ENCODE measurements at regions not wholly inside any gene's neighbourhood (a gene's known extent, or its start where the extent isn't known, plus 50 kb on each side); places are given as distances from the start of the nearest gene placed in this dataset.

- TF ChIP-seq CTCF (IDR thresholded peaks at IDR 0.05; ENCODE audit: control extremely low read depth in 1 of 3, insufficient read depth in 1 of 3, low read depth in 1 of 3, low read length in 3 of 3) (no peak), POLR2AphosphoS5 (IDR thresholded peaks at IDR 0.05; ENCODE audit: low read depth, low read length) (no peak), CBX8 (IDR thresholded peaks at IDR 0.05; ENCODE audit: borderline replicate concordance, low read depth, low read length) (no peak), SP1 (IDR thresholded peaks at IDR 0.05; ENCODE audit: low read depth, low read length) (no peak), RBBP5 (IDR thresholded peaks at IDR 0.05; ENCODE audit: borderline replicate concordance, low read depth, low read length) (no peak), RFX5 (IDR thresholded peaks at IDR 0.05; ENCODE audit: borderline replicate concordance, low read depth, low read length) (no peak), RAD21 (IDR thresholded peaks at IDR 0.05 in 1 of 2, conservative IDR thresholded peaks at IDR 0.05 in 1 of 2; ENCODE audit: low read depth in 2 of 2, low read length in 2 of 2) (no peak), JUND (IDR thresholded peaks at IDR 0.05; ENCODE audit: low read length) (no peak), POLR2A (IDR thresholded peaks at IDR 0.05; ENCODE audit: control extremely low read depth in 1 of 2, low read depth in 2 of 2, low read length in 2 of 2) (no peak), CBX5 (IDR thresholded peaks at IDR 0.05; ENCODE audit: low read depth, low read length) (no peak), BRCA1 (IDR thresholded peaks at IDR 0.05; ENCODE audit: low read depth, low read length) (no peak)
Measured at GRCh38 chr3:74664606-74665005, 50.1 kb upstream of the CNTN3 start.
